ENCODE measurements at regions not wholly inside any gene's neighbourhood (a gene's known extent, or its start where the extent isn't known, plus 50 kb on each side); places are given as distances from the start of the nearest gene placed in this dataset.
A peak's percentile ranks its signal among the peaks of the same experiment; 100 is the strongest.

DNA sequence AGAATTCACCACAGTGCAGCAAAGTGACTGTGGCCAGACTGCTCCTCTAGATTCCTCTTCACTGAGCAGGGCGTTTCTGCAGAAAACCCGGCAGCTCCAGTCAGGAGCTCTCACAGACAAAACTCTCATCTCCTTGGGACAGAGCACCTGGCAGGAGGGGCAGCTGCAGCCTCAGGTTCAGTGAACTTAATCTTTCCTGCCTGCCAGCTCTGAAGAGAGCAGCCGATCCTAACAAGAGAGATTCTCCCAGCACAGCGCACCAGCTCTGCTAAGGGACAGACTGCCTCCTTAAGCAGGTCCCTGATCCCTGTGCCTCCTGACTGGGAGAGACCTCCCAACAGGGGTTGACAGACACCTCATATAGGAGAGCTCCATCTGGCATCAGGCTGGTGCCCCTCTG lies 1065.5 kb downstream of the GRIK2 start:
- ATAC-seq = no peak
- Histone ChIP-seq H3K4me1 (no peaks in the 10 kb centered on the region), H3K36me3 (no peaks in the 10 kb centered on the region), H3K9me3 (peaks cover 0 to 9% of the 10 kb centered on the region in 2 donors), H3K27me3 (no peaks in the 10 kb centered on the region), H3K27ac (no peak overlapping the region), H3K4me3 (no peak overlapping the region)
- DNase-seq = peak in 1 of 4 donors; percentile 10
- TF ChIP-seq, protein P1, sequence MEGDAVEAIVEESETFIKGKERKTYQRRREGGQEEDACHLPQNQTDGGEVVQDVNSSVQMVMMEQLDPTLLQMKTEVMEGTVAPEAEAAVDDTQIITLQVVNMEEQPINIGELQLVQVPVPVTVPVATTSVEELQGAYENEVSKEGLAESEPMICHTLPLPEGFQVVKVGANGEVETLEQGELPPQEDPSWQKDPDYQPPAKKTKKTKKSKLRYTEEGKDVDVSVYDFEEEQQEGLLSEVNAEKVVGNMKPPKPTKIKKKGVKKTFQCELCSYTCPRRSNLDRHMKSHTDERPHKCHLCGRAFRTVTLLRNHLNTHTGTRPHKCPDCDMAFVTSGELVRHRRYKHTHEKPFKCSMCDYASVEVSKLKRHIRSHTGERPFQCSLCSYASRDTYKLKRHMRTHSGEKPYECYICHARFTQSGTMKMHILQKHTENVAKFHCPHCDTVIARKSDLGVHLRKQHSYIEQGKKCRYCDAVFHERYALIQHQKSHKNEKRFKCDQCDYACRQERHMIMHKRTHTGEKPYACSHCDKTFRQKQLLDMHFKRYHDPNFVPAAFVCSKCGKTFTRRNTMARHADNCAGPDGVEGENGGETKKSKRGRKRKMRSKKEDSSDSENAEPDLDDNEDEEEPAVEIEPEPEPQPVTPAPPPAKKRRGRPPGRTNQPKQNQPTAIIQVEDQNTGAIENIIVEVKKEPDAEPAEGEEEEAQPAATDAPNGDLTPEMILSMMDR (IDR thresholded peaks at IDR 0.05) = no peak
- intact Hi-C loops (cut with DNase I) = no loop called here

DNA sequence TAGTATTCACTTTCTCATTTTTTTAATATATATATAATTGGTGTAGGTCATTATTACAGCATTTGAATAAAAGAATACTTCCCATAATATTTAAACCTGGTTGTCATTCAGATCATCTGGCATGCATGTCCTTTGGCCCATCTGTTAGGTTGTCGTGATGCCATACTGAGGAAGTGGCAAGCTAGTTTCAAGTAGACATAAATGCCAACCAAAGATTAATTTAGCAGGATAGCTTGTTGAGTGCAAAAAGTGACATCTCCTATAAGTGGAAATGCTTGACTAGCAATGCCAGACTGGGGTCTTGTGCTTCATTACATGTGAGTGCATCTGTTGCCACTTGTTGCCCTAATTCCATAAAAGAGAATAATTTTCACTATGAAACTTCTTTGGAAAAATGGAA lies 1044.7 kb downstream of the GRIK2 start:
- Histone ChIP-seq H3K36me3 (no peaks in the 10 kb centered on the region), H3K27me3 (no peaks in the 10 kb centered on the region), H3K27ac (no peak overlapping the region), H3K9me3 (peaks cover 0 to 2% of the 10 kb centered on the region in 2 donors), H3K4me1 (no peaks in the 10 kb centered on the region), H3K4me3 (no peak overlapping the region)
- no peak for DNase-seq
- TF ChIP-seq, protein P1 (IDR thresholded peaks at IDR 0.05) = no peak
- ATAC-seq = no peak
- intact Hi-C loops (cut with DNase I) = no loop called here

DNA sequence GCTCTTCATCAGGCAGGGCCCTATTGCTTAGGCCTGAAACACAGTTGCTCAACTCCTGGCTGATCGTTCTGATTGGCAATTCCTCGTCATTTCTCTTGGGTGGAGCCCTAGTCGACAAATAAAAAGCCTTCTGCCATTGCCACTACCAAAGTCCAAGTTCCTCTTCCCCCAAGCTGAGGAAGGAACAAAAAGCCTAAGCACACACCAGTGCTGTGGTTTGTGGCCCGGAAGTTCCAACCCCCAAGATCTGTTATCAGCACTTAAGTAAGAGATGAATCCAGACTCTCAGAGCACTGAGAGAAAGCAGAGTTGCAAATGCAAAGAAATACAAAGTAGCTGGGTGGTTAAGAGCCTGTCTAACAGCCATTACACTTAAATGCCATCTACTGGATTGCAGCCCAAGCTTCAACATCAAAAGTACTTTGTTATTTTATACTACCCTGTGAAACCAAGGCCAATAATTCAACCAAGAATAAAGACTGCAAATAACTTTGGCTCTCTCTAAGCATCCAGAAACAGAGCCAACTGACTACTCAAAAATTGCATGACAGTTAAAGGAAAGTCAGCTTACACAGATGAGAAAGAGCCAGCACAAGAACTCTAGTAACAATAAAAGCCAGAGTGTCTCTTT lies 1024.0 kb downstream of the GRIK2 start:
- Histone ChIP-seq H3K4me3 (no peak overlapping the region), H3K9me3 (peaks cover 0 to 10% of the 10 kb centered on the region in 2 donors), H3K4me1 (no peaks in the 10 kb centered on the region), H3K36me3 (no peaks in the 10 kb centered on the region), H3K27ac (no peak overlapping the region), H3K27me3 (no peaks in the 10 kb centered on the region)
- TF ChIP-seq, protein P1 (IDR thresholded peaks at IDR 0.05) = no peak
- intact Hi-C loops (cut with DNase I) = no loop called here
- ATAC-seq = no peak
- DNase-seq = no peak

DNA sequence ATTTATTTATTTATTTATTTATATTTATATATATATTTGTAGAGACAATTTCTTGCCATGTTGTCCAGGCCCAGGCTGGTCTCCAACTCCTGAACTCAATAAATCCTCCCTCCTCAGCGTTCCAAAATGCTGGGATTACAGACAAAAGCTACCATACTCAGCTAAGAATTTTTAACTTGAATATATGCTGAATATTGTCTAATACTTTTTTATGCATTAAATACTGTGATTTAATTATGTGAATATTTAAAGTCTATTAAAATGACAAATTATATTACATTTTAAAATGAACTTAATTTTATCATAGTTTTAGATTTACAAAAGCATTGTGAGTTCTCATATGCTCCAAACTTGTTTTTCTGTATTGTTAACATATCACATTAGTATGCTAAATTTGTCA lies 1022.4 kb downstream of the GRIK2 start:
- DNase-seq (no peak), ATAC-seq (no peak)
- Histone ChIP-seq H3K27me3 (no peaks in the 10 kb centered on the region), H3K9me3 (peaks cover 0 to 10% of the 10 kb centered on the region in 2 donors), H3K4me3 (no peak overlapping the region), H3K27ac (no peak overlapping the region), H3K4me1 (no peaks in the 10 kb centered on the region), H3K36me3 (no peaks in the 10 kb centered on the region)
- intact Hi-C loops (cut with DNase I) = no loop called here
- TF ChIP-seq, protein P1 (IDR thresholded peaks at IDR 0.05) = no peak

DNA sequence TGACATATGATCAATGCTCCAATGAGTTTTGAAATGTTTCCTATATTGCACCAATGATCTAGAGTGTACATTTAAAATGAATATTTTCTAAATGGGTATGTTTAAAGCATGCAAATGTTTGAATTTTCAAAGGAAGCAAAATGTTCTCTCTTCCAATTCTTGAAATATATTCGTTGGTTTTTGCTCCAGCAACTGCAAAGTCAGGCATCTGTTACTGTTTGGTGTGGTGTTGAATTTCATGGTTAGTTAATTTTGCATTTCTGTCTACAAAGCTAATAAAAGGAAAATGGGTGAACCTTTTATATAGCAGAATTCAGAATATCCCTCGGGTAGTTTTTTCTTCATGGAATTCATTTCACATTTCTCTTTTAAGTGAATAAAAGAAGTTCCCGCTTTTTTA lies 1018.3 kb downstream of the GRIK2 start:
- no peaks in the 10 kb centered on the region for H3K4me1 ChIP-seq
- intact Hi-C loops (cut with DNase I) = no loop called here
- H3K4me3 ChIP-seq = no peak overlapping the region
- TF ChIP-seq, protein P1 (IDR thresholded peaks at IDR 0.05) = no peak
- no peaks in the 10 kb centered on the region for H3K36me3 ChIP-seq
- ATAC-seq (no peak), DNase-seq (no peak)
- peaks cover 0 to 6% of the 10 kb centered on the region in 2 donors for H3K9me3 ChIP-seq
- no peaks in the 10 kb centered on the region for H3K27me3 ChIP-seq
- no peak overlapping the region for H3K27ac ChIP-seq

Data from left lung (tissue), 4 donors.